Smooth muscle cell (in vitro differentiated cells): ENCODE measurements at regions not wholly inside any gene's neighbourhood (a gene's known extent, or its start where the extent isn't known, plus 50 kb on each side); places are given as distances from the start of the nearest gene placed in this dataset.

Experiments
- DNase-seq: peaks from one replicate; lab custom pipeline; 2025; ENCODE audit not compliant: unreplicated experiment; lab: John Stamatoyannopoulos, UW
- H2AFZ ChIP-seq: fragments of 200-600 bp; sonication (generic); 2 replicates; pipeline ENCODE4 v1.6.0; 2016; ENCODE audit warnings: antibody characterized with exemption, low read depth, mild to moderate bottlenecking
- H3F3A ChIP-seq: fragments of 200-600 bp; sonication (generic); 2 replicates; pipeline ENCODE4 v1.6.0; 2017; ENCODE audit warnings: antibody characterized with exemption, low read depth
- H3K27ac ChIP-seq: fragments of 200-600 bp; sonication (generic); 2 replicates; pipeline ENCODE4 v1.5.1; 2016; ENCODE audit warnings: low read depth, mild to moderate bottlenecking
- H3K27me3 ChIP-seq: fragments of 200-600 bp; sonication (generic); 2 replicates; pipeline ENCODE4 v1.6.1; 2016; ENCODE audit warnings: low read depth, mild to moderate bottlenecking
- H3K36me3 ChIP-seq: fragments of 200-600 bp; sonication (generic); 2 replicates; pipeline ENCODE4 v1.5.1; 2016; ENCODE audit warnings: low read depth
- H3K4me1 ChIP-seq: fragments of 200-600 bp; sonication (generic); 2 replicates; pipeline ENCODE4 v1.5.1; 2016; ENCODE audit warnings: low read depth
- H3K4me2 ChIP-seq: fragments of 200-600 bp; sonication (generic); 2 replicates; pipeline ENCODE4 v1.6.0; 2016; ENCODE audit warnings: mild to moderate bottlenecking
- H3K4me3 ChIP-seq: fragments of 200-600 bp; sonication (generic); 2 replicates; pipeline ENCODE4 v1.5.1; 2016; ENCODE audit warnings: mild to moderate bottlenecking
- H3K79me2 ChIP-seq: fragments of 200-600 bp; sonication (generic); 2 replicates; pipeline ENCODE4 v1.6.0; 2016; ENCODE audit warnings: low read depth, mild to moderate bottlenecking
- H3K9ac ChIP-seq: fragments of 200-600 bp; sonication (generic); 2 replicates; pipeline ENCODE4 v1.6.0; 2016; ENCODE audit warnings: low read depth
- H3K9me3 ChIP-seq: fragments of 200-600 bp; sonication (generic); replicated peaks from 2 replicates; pipeline ENCODE4 v1.5.1; 2016; ENCODE audit warnings: low read depth
- H4K20me1 ChIP-seq: fragments of 200-600 bp; sonication (generic); 2 replicates; pipeline ENCODE4 v1.6.0; 2016; ENCODE audit warnings: low read depth
- CTCF ChIP-seq: fragments of 200-600 bp; sonication (generic); IDR thresholded peaks from 2 replicates; pipeline ENCODE4 v1.5.1; 2017; ENCODE audit warnings: borderline replicate concordance, mild to moderate bottlenecking, antibody characterized with exemption; ENCODE audit not compliant: insufficient read depth, poor library complexity, severe bottlenecking
- WGBS: methylation state at CpG from one replicate; pipeline ENCODE4 v1.1.7; 2016; ENCODE audit warnings: low lambda C conversion rate; 5-methylcytosine and 5-hydroxymethylcytosine counted together

- Histone ChIP-seq H3K4me1 (no peaks in the 10 kb centered on the region), H3K27me3 (no peaks in the 10 kb centered on the region)
- 86% methylated on average over 1 of the region's 1 CpG for WGBS
Measured at GRCh38 chr13:104416973-104417372, 1350.8 kb upstream of the SLC10A2 start.

GRCh38 chr13:104414771-104415170, 1348.6 kb upstream of the SLC10A2 start:
- WGBS: 70% methylated on average over 4 of the region's 4 CpGs
- DNase-seq: no peak
- Histone ChIP-seq H3K27me3 (no peaks in the 10 kb centered on the region), H3K4me3 (no peak overlapping the region), H3K9ac (no peak overlapping the region), H3K79me2 (no peaks in the 10 kb centered on the region), H2AFZ (no peak overlapping the region), H4K20me1 (no peaks in the 10 kb centered on the region), H3K4me2 (no peak overlapping the region), H3K4me1 (no peaks in the 10 kb centered on the region), H3K9me3 (no peaks in the 10 kb centered on the region), H3F3A (no peaks in the 10 kb centered on the region), H3K36me3 (no peaks in the 10 kb centered on the region), H3K27ac (no peak overlapping the region)
- no peak for TF ChIP-seq CTCF

More at GRCh38 chr13:104416973-104417372, 1350.8 kb upstream of the SLC10A2 start:
- no peak overlapping the region for H3K9ac ChIP-seq
- DNase-seq: no peak
- H3K36me3 ChIP-seq: no peaks in the 10 kb centered on the region
- no peak overlapping the region for H2AFZ ChIP-seq
- H4K20me1 ChIP-seq: no peaks in the 10 kb centered on the region
- no peak overlapping the region for H3K27ac ChIP-seq
- no peaks in the 10 kb centered on the region for H3F3A ChIP-seq
- no peaks in the 10 kb centered on the region for H3K9me3 ChIP-seq
- no peak overlapping the region for H3K4me2 ChIP-seq
- no peak overlapping the region for H3K4me3 ChIP-seq
- TF ChIP-seq CTCF: no peak
- H3K79me2 ChIP-seq: no peaks in the 10 kb centered on the region

GRCh38 chr13:104414181-104414580, 1348.0 kb upstream of the SLC10A2 start:
- Histone ChIP-seq H3K9ac (no peak overlapping the region), H3K27me3 (no peaks in the 10 kb centered on the region), H2AFZ (no peak overlapping the region), H4K20me1 (no peaks in the 10 kb centered on the region), H3K4me2 (no peak overlapping the region), H3K4me1 (no peaks in the 10 kb centered on the region), H3F3A (no peaks in the 10 kb centered on the region), H3K4me3 (no peak overlapping the region), H3K79me2 (no peaks in the 10 kb centered on the region), H3K36me3 (no peaks in the 10 kb centered on the region), H3K27ac (no peak overlapping the region), H3K9me3 (no peaks in the 10 kb centered on the region)
- DNase-seq: no peak
- TF ChIP-seq CTCF: no peak
- WGBS: 98% methylated on average over 2 of the region's 2 CpGs

GRCh38 chr13:104411141-104411765, 1345.0 kb upstream of the SLC10A2 start:
- no peak for DNase-seq
- no peak overlapping the region for H3K27ac ChIP-seq
- WGBS: 91% methylated on average over 5 of the region's 5 CpGs

More at GRCh38 chr13:104411141-104411765, 1345.0 kb upstream of the SLC10A2 start:
- no peaks in the 10 kb centered on the region for H3F3A ChIP-seq
- H3K4me1 ChIP-seq: no peaks in the 10 kb centered on the region
- H3K36me3 ChIP-seq: no peaks in the 10 kb centered on the region
- no peak overlapping the region for H2AFZ ChIP-seq
- no peaks in the 10 kb centered on the region for H3K79me2 ChIP-seq
- TF ChIP-seq CTCF: no peak
- H3K4me2 ChIP-seq: no peak overlapping the region
- H3K9me3 ChIP-seq: no peaks in the 10 kb centered on the region
- H3K4me3 ChIP-seq: no peak overlapping the region
- H3K9ac ChIP-seq: no peak overlapping the region
- H3K27me3 ChIP-seq: no peaks in the 10 kb centered on the region
- H4K20me1 ChIP-seq: no peaks in the 10 kb centered on the region
